H9 (cell line): ENCODE measurements at regions not wholly inside any gene's neighbourhood (a gene's known extent, or its start where the extent isn't known, plus 50 kb on each side); places are given as distances from the start of the nearest gene placed in this dataset.

Experiments
- DNase-seq: peaks from one replicate; pipeline ENCODE4 v3.0.0-alpha.2; 2017
- H2AFZ ChIP-seq: one replicate; pipeline ENCODE4 v1.6.1; 2013; ENCODE audit warnings: mild to moderate bottlenecking, low read length, control low read depth, moderate library complexity
- H2AK5ac ChIP-seq: 2 replicates; pipeline ENCODE4 v1.6.1; 2013; ENCODE audit warnings: low read length, control low read depth, mixed read lengths; ENCODE audit not compliant: insufficient read length
- H2BK120ac ChIP-seq: one replicate; pipeline ENCODE4 v1.6.1; 2013; ENCODE audit warnings: low read depth, mild to moderate bottlenecking, low read length, control low read depth, inconsistent platforms; ENCODE audit not compliant: poor library complexity, severe bottlenecking
- H2BK12ac ChIP-seq: 2 replicates; pipeline ENCODE4 v1.6.1; 2013; ENCODE audit warnings: low read length, control low read depth, mixed read lengths, low read depth; ENCODE audit not compliant: insufficient read length
- H2BK15ac ChIP-seq: 2 replicates; pipeline ENCODE4 v1.6.1; 2013; ENCODE audit warnings: low read depth, low read length, control low read depth
- H2BK20ac ChIP-seq: one replicate; pipeline ENCODE4 v1.6.1; 2013; ENCODE audit warnings: low read depth, mild to moderate bottlenecking, low read length, control low read depth, inconsistent platforms; ENCODE audit not compliant: poor library complexity, severe bottlenecking
- H2BK5ac ChIP-seq: 2 replicates; pipeline ENCODE4 v1.6.1; 2013; ENCODE audit warnings: low read length, control low read depth, mixed read lengths; ENCODE audit not compliant: insufficient read length
- H3K14ac ChIP-seq: 2 replicates; pipeline ENCODE4 v1.6.1; 2013; ENCODE audit warnings: low read length, control low read depth; ENCODE audit not compliant: insufficient read depth
- H3K18ac ChIP-seq: 2 replicates; pipeline ENCODE4 v1.6.1; 2013; ENCODE audit warnings: low read depth, mild to moderate bottlenecking, mixed read lengths, low read length, control low read depth; ENCODE audit not compliant: insufficient read length
- H3K23ac ChIP-seq: 2 replicates; pipeline ENCODE4 v1.6.1; 2013; ENCODE audit warnings: low read length, control low read depth, mixed read lengths, low read depth; ENCODE audit not compliant: insufficient read length
- H3K23me2 ChIP-seq: 2 replicates; pipeline ENCODE4 v1.6.1; 2013; ENCODE audit warnings: low read depth, mild to moderate bottlenecking, mixed read lengths, low read length, control low read depth; ENCODE audit not compliant: insufficient read length, poor library complexity, severe bottlenecking
- H3K27ac ChIP-seq: 2 replicates; pipeline ENCODE4 v1.5.1; 2013; ENCODE audit warnings: low read length, control low read depth, mixed read lengths, low read depth; ENCODE audit not compliant: insufficient read length
- H3K27me3 ChIP-seq: 2 replicates; pipeline ENCODE4 v1.6.1; 2013; ENCODE audit warnings: low read length, control low read depth, inconsistent platforms; ENCODE audit not compliant: insufficient read depth
- H3K4ac ChIP-seq: 2 replicates; pipeline ENCODE4 v1.6.1; 2013; ENCODE audit warnings: low read depth, mild to moderate bottlenecking, control low read depth, inconsistent platforms, low read length, moderate library complexity
- H3K4me1 ChIP-seq: 2 replicates; pipeline ENCODE4 v1.6.1; 2013; ENCODE audit warnings: low read length, control low read depth, inconsistent platforms; ENCODE audit not compliant: insufficient read depth
- H3K4me2 ChIP-seq: 2 replicates; pipeline ENCODE4 v1.6.1; 2013; ENCODE audit warnings: low read length, control low read depth, mixed read lengths; ENCODE audit not compliant: insufficient read length, insufficient read depth
- H3K56ac ChIP-seq: 2 replicates; pipeline ENCODE4 v1.6.1; 2013; ENCODE audit warnings: low read depth, mild to moderate bottlenecking, mixed read lengths, low read length, control low read depth; ENCODE audit not compliant: insufficient read length
- H3K79me1 ChIP-seq: 2 replicates; pipeline ENCODE4 v1.6.1; 2013; ENCODE audit warnings: low read depth, mild to moderate bottlenecking, moderate library complexity, low read length, control low read depth, inconsistent platforms; ENCODE audit not compliant: insufficient read depth, poor library complexity, severe bottlenecking
- H3K79me2 ChIP-seq: 2 replicates; pipeline ENCODE4 v1.6.1; 2013; ENCODE audit warnings: low read length, control low read depth, inconsistent platforms; ENCODE audit not compliant: insufficient read depth
- H3K9ac ChIP-seq: 2 replicates; pipeline ENCODE4 v1.6.1; 2013; ENCODE audit warnings: low read length, control low read depth, mixed read lengths; ENCODE audit not compliant: insufficient read length; ENCODE audit errors: extremely low read depth
- H3K9me3 ChIP-seq: one replicate; pipeline ENCODE4 v1.6.1; 2013; ENCODE audit warnings: low read depth, low read length, inconsistent platforms; ENCODE audit not compliant: control insufficient read depth
- H3T11ph ChIP-seq: one replicate; pipeline ENCODE4 v1.6.1; 2013; ENCODE audit warnings: mild to moderate bottlenecking, low read length, control low read depth, inconsistent platforms
- H4K20me1 ChIP-seq: one replicate; pipeline ENCODE4 v1.6.1; 2013; ENCODE audit not compliant: control insufficient read depth, insufficient read length, insufficient read depth
- H4K5ac ChIP-seq: 2 replicates; pipeline ENCODE4 v1.6.1; 2013; ENCODE audit warnings: low read depth, mild to moderate bottlenecking, mixed read lengths, low read length, control low read depth; ENCODE audit not compliant: insufficient read length
- H4K8ac ChIP-seq: replicated peaks from 2 replicates; pipeline ENCODE4 v1.6.1; 2013; ENCODE audit warnings: low read length, control low read depth, mixed read lengths, low read depth; ENCODE audit not compliant: insufficient read length
- H4K91ac ChIP-seq: 2 replicates; pipeline ENCODE4 v1.6.1; 2013; ENCODE audit warnings: low read depth, mild to moderate bottlenecking, moderate library complexity, mixed read lengths, low read length, control low read depth; ENCODE audit not compliant: insufficient read length
- H3K27ac Mint-ChIP-seq, 3 experiments: 2 replicates in 2 of 3; 3 replicates in 1 of 3; pipeline ENCODE4 v1.8.0; 2020 to 2021; ENCODE audit warnings: mixed read lengths in 3 of 3, mild to moderate bottlenecking in 1 of 3, moderate library complexity in 1 of 3
- H3K27me3 Mint-ChIP-seq: 2 replicates; pipeline ENCODE4 v1.8.0; 2021; ENCODE audit warnings: low read depth, mild to moderate bottlenecking, moderate library complexity, mixed read lengths
- H3K36me3 Mint-ChIP-seq, 3 experiments: 2 replicates in 2 of 3; 3 replicates in 1 of 3; pipeline ENCODE4 v1.8.0; 2020 to 2021; ENCODE audit warnings: low read depth in 3 of 3, mixed read lengths in 3 of 3; ENCODE audit not compliant: insufficient read depth in 1 of 3
- H3K4me1 Mint-ChIP-seq, 2 experiments: 2 replicates each; pipeline ENCODE4 v1.8.0; 2020; ENCODE audit warnings: mixed read lengths in 2 of 2
- H3K4me3 Mint-ChIP-seq, 2 experiments: 2 replicates in 1 of 2; 3 replicates in 1 of 2; pipeline ENCODE4 v1.8.0; 2020 to 2021; ENCODE audit warnings: mild to moderate bottlenecking in 2 of 2, mixed read lengths in 2 of 2, moderate library complexity in 1 of 2
- H3K9me3 Mint-ChIP-seq, 2 experiments: 2 replicates in 1 of 2; 3 replicates in 1 of 2; pipeline ENCODE4 v1.8.0; 2020; ENCODE audit warnings: mild to moderate bottlenecking in 2 of 2, mixed read lengths in 2 of 2, moderate library complexity in 1 of 2
- CTCF ChIP-seq: fragments of 200-600 bp; sonication (generic); conservative IDR thresholded peaks from 3 replicates; pipeline ENCODE4 v1.8.0; 2021; ENCODE audit warnings: antibody characterized with exemption, mild to moderate bottlenecking
- WGBS: extraction: QIAGEN DNeasy Blood & Tissue Kit; methylation state at CpG from one replicate; pipeline ENCODE4 v1.1.7; 2013; ENCODE audit warnings: missing lambda C conversion rate, low lambda C conversion rate, mixed read lengths; ENCODE audit not compliant: insufficient read length; ENCODE audit errors: extremely low coverage; 5-methylcytosine and 5-hydroxymethylcytosine counted together

- Histone ChIP-seq H3K4me1 (no peaks in the 10 kb centered on the region), H4K5ac (no peak overlapping the region), H2BK12ac (no peak overlapping the region), H3K27me3 (no peaks in the 10 kb centered on the region), H3K18ac (no peak overlapping the region), H2BK5ac (no peak overlapping the region), H3K23ac (no peak overlapping the region), H3K14ac (no peak overlapping the region), H2BK20ac (no peak overlapping the region), H2BK120ac (no peak overlapping the region), H3K23me2 (no peaks in the 10 kb centered on the region), H3K79me1 (no peaks in the 10 kb centered on the region), H2AK5ac (no peak overlapping the region), H3K4ac (no peak overlapping the region), H2BK15ac (no peak overlapping the region), H3K4me2 (no peak overlapping the region), H2AFZ (no peak overlapping the region), H3K9me3 (no peaks in the 10 kb centered on the region), H3K79me2 (no peaks in the 10 kb centered on the region), H4K8ac (no peak overlapping the region), H4K91ac (no peak overlapping the region), H4K20me1 (no peaks in the 10 kb centered on the region), H3T11ph (no peak overlapping the region), H3K27ac (no peak overlapping the region), H3K56ac (no peak overlapping the region), H3K9ac (no peak overlapping the region)
- Mint-ChIP-seq H3K4me3 (no peak overlapping the region), H3K9me3 (no peaks in the 10 kb centered on the region; a peak in 1 of 5 replicates), H3K4me1 (peaks cover 3 to 6% of the 10 kb centered on the region in 2 experiments; a peak in 2 of 4 replicates), H3K27ac (no peak overlapping the region), H3K36me3 (no peaks in the 10 kb centered on the region; a peak in 1 of 7 replicates), H3K27me3 (peaks cover 2% of the 10 kb centered on the region)
- no peak for TF ChIP-seq CTCF
- no CpG with 5 or more reads among the region's 9 CpGs for WGBS
- DNase-seq = no peak
These were observed 131.8 kb upstream of the NKX1-1 start for GRCh38 chr4:1538096-1538410.
